ENCODE measurements at regions not wholly inside any gene's neighbourhood (a gene's known extent, or its start where the extent isn't known, plus 50 kb on each side); places are given as distances from the start of the nearest gene placed in this dataset.

GRCh38 chr14:85409481-85410210 lies 120.3 kb upstream of the FLRT2 start:
- TF ChIP-seq POLR2A (IDR thresholded peaks at IDR 0.05) (no peak), EP300 (IDR thresholded peaks at IDR 0.05) (no peak), POLR2AphosphoS5 (IDR thresholded peaks at IDR 0.05) (no peak)
- TF ChIP-seq, protein P1, sequence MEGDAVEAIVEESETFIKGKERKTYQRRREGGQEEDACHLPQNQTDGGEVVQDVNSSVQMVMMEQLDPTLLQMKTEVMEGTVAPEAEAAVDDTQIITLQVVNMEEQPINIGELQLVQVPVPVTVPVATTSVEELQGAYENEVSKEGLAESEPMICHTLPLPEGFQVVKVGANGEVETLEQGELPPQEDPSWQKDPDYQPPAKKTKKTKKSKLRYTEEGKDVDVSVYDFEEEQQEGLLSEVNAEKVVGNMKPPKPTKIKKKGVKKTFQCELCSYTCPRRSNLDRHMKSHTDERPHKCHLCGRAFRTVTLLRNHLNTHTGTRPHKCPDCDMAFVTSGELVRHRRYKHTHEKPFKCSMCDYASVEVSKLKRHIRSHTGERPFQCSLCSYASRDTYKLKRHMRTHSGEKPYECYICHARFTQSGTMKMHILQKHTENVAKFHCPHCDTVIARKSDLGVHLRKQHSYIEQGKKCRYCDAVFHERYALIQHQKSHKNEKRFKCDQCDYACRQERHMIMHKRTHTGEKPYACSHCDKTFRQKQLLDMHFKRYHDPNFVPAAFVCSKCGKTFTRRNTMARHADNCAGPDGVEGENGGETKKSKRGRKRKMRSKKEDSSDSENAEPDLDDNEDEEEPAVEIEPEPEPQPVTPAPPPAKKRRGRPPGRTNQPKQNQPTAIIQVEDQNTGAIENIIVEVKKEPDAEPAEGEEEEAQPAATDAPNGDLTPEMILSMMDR (IDR thresholded peaks at IDR 0.05) = no peak
